Brain microvascular endothelial cell (primary cell): ENCODE measurements at regions not wholly inside any gene's neighbourhood (a gene's known extent, or its start where the extent isn't known, plus 50 kb on each side); places are given as distances from the start of the nearest gene placed in this dataset.

Source experiments
- DNase-seq: peaks from one replicate; pipeline ENCODE4 v3.0.0-alpha.2; 2020
- H3K27ac ChIP-seq: fragments of 250-450 bp; sonication (Bioruptor Pico); 2 replicates; pipeline ENCODE4 v1.5.1; 2020; ENCODE audit warnings: mild to moderate bottlenecking, moderate library complexity
- H3K27me3 ChIP-seq: fragments of 250-450 bp; sonication (Bioruptor Pico); replicated peaks from 2 replicates; pipeline ENCODE4 v1.5.1; 2020; ENCODE audit warnings: mild to moderate bottlenecking
- H3K36me3 ChIP-seq: fragments of 250-450 bp; sonication (Bioruptor Pico); replicated peaks from 2 replicates; pipeline ENCODE4 v1.5.1; 2020; ENCODE audit warnings: mild to moderate bottlenecking
- H3K4me3 ChIP-seq: 2 replicates; pipeline ENCODE4 v1.5.1; 2011; ENCODE audit warnings: low read depth, mild to moderate bottlenecking, control low read depth, low read length, moderate library complexity
- in situ Hi-C: cut with HindIII; loops from 2 replicates; pipeline ENCODE4 v1.10.0; 2017; ENCODE audit warnings: low sequenced_read_pairs, low pct_ligation_motif_present
- TF ChIP-seq, protein P1 (sequence below): IDR thresholded peaks from 2 replicates; pipeline ENCODE4 v1.5.1; 2011; ENCODE audit warnings: low read depth, mild to moderate bottlenecking, moderate library complexity, low read length, control low read depth, inconsistent platforms; ENCODE audit errors: missing control alignments

DNA sequence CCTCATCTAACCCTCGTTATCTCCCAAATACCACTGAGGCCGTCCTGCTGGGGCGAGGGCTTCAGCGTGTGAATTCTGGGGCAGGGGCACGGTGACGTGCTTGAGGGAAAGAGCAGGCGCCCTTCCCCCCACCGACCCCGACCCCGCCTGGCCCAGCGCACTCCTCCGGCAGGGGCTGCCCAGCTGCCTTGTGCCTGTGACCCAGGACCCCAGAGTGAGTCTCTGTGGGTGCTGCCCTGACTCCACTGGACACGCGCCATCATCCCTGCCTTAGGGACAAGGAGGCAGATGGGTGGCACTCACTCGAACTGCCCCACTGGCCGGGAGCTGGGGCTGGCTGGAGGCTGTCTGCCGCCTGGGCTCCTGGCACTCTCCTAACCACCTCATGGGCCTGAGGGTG, 136.2 kb upstream of the LPCAT1 start:
- in situ Hi-C loops = no loop called here
- H3K27ac ChIP-seq = no peak overlapping the region
- TF ChIP-seq, protein P1, sequence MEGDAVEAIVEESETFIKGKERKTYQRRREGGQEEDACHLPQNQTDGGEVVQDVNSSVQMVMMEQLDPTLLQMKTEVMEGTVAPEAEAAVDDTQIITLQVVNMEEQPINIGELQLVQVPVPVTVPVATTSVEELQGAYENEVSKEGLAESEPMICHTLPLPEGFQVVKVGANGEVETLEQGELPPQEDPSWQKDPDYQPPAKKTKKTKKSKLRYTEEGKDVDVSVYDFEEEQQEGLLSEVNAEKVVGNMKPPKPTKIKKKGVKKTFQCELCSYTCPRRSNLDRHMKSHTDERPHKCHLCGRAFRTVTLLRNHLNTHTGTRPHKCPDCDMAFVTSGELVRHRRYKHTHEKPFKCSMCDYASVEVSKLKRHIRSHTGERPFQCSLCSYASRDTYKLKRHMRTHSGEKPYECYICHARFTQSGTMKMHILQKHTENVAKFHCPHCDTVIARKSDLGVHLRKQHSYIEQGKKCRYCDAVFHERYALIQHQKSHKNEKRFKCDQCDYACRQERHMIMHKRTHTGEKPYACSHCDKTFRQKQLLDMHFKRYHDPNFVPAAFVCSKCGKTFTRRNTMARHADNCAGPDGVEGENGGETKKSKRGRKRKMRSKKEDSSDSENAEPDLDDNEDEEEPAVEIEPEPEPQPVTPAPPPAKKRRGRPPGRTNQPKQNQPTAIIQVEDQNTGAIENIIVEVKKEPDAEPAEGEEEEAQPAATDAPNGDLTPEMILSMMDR = no peak
- H3K36me3 ChIP-seq = no peaks in the 10 kb centered on the region
- H3K27me3 ChIP-seq = peaks cover 15% of the 10 kb centered on the region
- DNase-seq = no peak
- H3K4me3 ChIP-seq = no peak overlapping the region

DNA sequence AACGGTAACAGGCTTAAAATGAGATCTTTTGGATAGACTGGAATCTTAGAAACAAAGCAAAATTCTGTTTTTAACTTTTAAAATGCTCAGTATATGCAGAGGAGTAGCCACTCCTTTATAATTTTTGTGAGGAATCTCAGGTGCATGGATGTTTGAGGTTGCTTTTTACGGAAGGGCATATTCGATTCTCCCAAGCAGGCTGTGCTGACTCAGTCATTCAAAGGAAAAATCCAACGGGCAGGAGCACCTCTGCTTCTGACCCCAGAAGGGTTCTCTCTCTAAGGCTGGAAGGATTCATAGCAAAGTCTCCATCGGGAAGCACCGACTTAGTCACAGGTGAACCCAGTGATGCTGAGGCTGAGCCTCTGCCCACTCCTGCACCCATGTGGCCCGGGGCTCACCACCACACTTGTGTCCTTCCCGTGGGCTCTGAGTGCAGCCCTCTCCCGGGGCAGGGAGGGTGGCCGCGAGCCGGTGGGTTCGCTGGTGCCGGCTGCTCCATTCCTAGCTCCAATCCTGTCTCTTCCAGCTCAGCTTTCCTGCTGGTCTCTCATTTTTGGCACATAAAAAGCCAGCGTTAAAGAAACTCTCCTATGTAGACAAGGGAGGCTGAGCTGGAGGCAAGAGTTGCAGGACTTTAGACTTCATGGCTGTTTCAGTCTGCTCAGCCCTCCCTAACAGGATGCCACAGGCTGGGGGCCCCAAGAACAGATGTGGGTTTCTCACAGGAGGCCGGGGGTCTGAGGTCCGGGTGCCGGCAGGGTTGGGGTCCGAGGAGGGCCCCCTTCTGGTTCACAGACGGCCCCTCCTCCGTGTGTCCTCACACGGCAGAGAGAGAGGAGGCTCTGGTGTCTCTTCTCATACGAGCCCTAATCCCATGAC, 135.6 kb upstream of the LPCAT1 start:
- in situ Hi-C loops = no loop called here
- DNase-seq = no peak

DNA sequence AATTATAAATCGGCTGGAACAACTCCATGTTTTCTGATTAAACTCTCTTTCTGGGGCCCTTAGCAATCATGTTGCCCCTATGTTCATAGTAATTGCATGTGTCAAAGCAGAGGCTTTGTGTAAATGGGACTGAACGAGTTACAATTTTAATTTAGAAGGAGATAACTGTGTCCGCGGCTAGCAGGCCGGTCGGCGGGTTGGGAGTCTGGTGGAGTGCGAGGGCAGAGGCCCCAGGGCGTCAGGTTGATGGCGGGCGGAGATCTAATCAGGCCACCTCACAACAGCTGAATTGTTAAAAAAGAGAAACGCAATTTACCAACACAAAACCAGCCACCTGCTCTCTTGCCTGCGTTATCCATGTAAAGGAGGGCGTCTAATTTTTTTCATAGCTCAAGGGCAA, 134.9 kb upstream of the LPCAT1 start:
- no peak overlapping the region for H3K27ac ChIP-seq
- TF ChIP-seq, protein P1 = no peak
- no peaks in the 10 kb centered on the region for H3K36me3 ChIP-seq
- peaks cover 15% of the 10 kb centered on the region for H3K27me3 ChIP-seq
- DNase-seq = no peak
- no peak overlapping the region for H3K4me3 ChIP-seq
- in situ Hi-C loops = no loop called here

More for the DNA sequence above, 135.6 kb upstream of the LPCAT1 start:
- TF ChIP-seq, protein P1 = no peak
- Histone ChIP-seq H3K27me3 (peaks cover 15% of the 10 kb centered on the region), H3K27ac (no peak overlapping the region), H3K4me3 (no peak overlapping the region), H3K36me3 (no peaks in the 10 kb centered on the region)

DNA sequence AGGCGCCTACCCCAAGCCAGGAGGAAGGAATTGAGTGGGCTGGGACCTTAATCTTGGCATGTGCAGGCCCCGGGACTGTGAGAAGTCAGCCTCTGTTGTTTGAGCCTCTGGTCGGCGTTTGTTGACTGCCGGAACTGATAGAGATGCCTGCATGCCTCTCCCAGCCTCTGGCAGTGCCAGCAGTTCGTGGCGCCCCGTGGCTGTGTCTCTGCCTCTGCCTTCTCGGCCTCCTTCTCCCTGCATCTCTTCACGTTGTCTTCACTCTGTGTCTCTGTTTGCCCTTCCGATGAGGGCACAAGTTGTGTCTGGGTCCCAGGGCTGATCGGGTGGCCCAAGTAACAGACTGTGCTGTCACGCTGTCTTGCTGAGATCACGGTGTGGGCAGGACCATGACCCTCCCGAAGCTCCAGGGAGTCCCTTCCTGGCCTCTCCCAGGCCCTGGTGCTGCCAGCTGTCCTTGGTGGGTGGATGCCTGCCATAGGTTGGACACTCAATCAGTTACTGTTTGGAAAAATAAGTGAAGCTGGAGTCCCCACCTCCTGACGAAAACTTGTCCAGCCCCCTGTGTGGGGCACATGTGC, 133.5 kb upstream of the LPCAT1 start:
- in situ Hi-C loops = no loop called here
- Histone ChIP-seq H3K27ac (no peak overlapping the region), H3K27me3 (peaks cover 21% of the 10 kb centered on the region), H3K4me3 (no peak overlapping the region), H3K36me3 (no peaks in the 10 kb centered on the region)
- DNase-seq = no peak
- TF ChIP-seq, protein P1 = no peak

DNA sequence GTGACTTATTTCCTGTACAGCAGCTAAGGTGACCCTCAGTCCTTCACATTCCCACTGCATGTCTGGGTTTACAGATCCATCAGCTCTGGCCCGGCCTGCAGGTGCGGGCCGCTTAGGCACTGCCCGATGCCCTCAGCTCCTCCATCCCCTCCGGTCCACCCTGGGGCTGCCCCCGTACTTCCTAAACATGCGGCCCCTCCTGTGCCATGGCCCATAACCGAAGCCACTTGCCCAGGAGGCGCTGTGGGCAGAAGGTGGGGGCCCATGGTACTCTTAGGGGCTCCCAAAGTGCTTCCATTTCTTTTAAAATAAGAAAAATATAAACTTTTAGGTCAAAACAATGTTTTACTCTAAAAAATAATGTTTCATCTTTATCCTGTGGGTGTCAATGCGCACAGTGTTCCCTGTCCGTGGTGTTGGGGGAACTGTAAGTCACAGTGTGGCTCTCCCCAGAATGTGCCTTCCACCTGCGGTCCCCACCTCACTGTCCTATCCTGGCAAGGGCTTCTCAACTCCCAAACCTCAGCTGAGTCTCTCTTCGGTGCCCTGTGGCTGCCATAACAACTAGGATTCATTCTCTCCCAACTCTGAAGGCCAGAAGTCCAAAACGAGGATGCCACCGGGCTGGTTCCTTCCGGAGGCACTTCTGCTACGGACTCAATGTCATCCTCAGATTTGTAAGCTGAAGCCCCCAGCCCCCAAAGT, 132.7 kb upstream of the LPCAT1 start:
- no peak for DNase-seq
- H3K27me3 ChIP-seq = peaks cover 21% of the 10 kb centered on the region
- H3K27ac ChIP-seq = no peak overlapping the region
- H3K36me3 ChIP-seq = no peaks in the 10 kb centered on the region
- no peak overlapping the region for H3K4me3 ChIP-seq
- TF ChIP-seq, protein P1 = no peak
- in situ Hi-C loops = no loop called here
